Superior temporal gyrus (tissue), 1 donor: ENCODE measurements at regions not wholly inside any gene's neighbourhood (a gene's known extent, or its start where the extent isn't known, plus 50 kb on each side); places are given as distances from the start of the nearest gene placed in this dataset.
"Not testable (repeated sequence)": the region's sequence is repeated elsewhere in the genome, so short reads cannot be mapped to it uniquely, and the experiment has no call there.

Source experiments
- DNase-seq: peaks from one replicate; pipeline ENCODE4 v3.0.0-alpha.2; 2016; ENCODE audit errors: extremely low spot score

- DNase-seq = not testable (repeated sequence)
These were observed 58.5 kb upstream of the PTGFRN start for GRCh38 chr1:116851189-116851588.

- no peak for DNase-seq
These were observed 57.9 kb upstream of the PTGFRN start for GRCh38 chr1:116851846-116852245.

- DNase-seq = no peak
These were observed 57.3 kb upstream of the PTGFRN start for GRCh38 chr1:116852367-116852766.

GRCh38 chr1:116852910-116853309, 56.8 kb upstream of the PTGFRN start:
- DNase-seq = no peak

GRCh38 chr1:116853680-116854402, 55.9 kb upstream of the PTGFRN start:
- DNase-seq = no peak

DNA sequence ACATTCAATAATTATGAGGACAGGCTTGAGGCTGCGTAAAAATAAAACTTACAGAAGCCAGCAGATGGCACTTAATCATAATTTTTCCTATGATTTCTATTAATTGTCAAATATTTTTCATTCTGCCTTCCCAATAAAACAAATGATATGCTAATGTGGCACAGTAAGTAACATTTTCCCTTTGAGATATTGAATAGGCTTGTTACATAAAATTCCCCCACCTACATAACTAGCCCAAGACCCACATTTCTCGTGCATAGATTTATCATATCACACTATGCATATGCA, 55.4 kb upstream of the PTGFRN start:
- no peak for DNase-seq

DNA sequence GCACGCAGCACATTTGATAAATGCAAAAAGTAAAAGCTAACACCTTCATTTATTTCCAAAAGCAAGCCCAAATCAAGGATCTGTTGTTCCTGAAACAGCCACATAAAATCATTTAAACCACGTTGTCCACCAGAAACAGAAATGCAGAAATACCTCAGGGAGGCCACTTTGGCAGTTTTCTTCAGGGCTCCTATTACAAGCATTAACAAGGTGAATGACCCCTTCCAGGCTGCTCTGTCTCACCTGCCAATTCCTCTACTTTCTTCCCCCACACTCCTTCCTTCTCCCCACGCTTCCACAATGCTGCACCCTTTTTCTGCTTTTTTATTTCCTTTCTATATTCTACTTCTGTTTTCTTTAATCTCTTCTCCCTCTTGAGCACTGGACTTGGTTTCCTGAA, 55.0 kb upstream of the PTGFRN start:
- no peak for DNase-seq

- no peak for DNase-seq
These were observed 54.5 kb upstream of the PTGFRN start for GRCh38 chr1:116855191-116855619.

GRCh38 chr1:116855773-116856201, 53.9 kb upstream of the PTGFRN start:
- DNase-seq = no peak

GRCh38 chr1:116856312-116856711, 53.4 kb upstream of the PTGFRN start:
- no peak for DNase-seq

GRCh38 chr1:116857092-116857491, 52.6 kb upstream of the PTGFRN start:
- no peak for DNase-seq
